HL-60/S4 (cell line): ENCODE measurements at regions not wholly inside any gene's neighbourhood (a gene's known extent, or its start where the extent isn't known, plus 50 kb on each side); places are given as distances from the start of the nearest gene placed in this dataset.
"Not testable (repeated sequence)": the region's sequence is repeated elsewhere in the genome, so short reads cannot be mapped to it uniquely, and the experiment has no call there.

Experiments used
- in situ Hi-C: fragments of 300-500 bp; cut with MboI; formaldehyde crosslinking; loops from 2 replicates; pipeline ENCODE4 v1.14.3; 2022; ENCODE audit warnings: low sequenced_read_pairs

- in situ Hi-C loops, result no loop called here
Measured at GRCh38 chr6:163702736-163703135, 288.2 kb downstream of the QKI start.

- in situ Hi-C loops, result no loop called here
Measured at GRCh38 chr6:163701762-163702161, 287.2 kb downstream of the QKI start.

GRCh38 chr6:163698086-163698485, 283.6 kb downstream of the QKI start:
- in situ Hi-C loops, result no loop called here

- in situ Hi-C loops, result not testable (repeated sequence)
Measured at GRCh38 chr6:163696311-163696710, 281.8 kb downstream of the QKI start.

- in situ Hi-C loops, result no loop called here
Measured at GRCh38 chr6:163695414-163695864, 280.9 kb downstream of the QKI start.

- in situ Hi-C loops, result no loop called here
Measured at GRCh38 chr6:163694988-163695398, 280.5 kb downstream of the QKI start.

GRCh38 chr6:163694072-163694471, 279.6 kb downstream of the QKI start:
- in situ Hi-C loops, result no loop called here

GRCh38 chr6:163691049-163691448, 276.5 kb downstream of the QKI start:
- in situ Hi-C loops, result no loop called here

GRCh38 chr6:163688739-163689362, 274.3 kb downstream of the QKI start:
- in situ Hi-C loops, result no loop called here

GRCh38 chr6:163687075-163687474, 272.6 kb downstream of the QKI start:
- in situ Hi-C loops, result no loop called here

- in situ Hi-C loops, result no loop called here
Measured at GRCh38 chr6:163686301-163686700, 271.8 kb downstream of the QKI start.

- in situ Hi-C loops, result no loop called here
Measured at GRCh38 chr6:163683105-163683622, 268.6 kb downstream of the QKI start.

GRCh38 chr6:163679753-163680152, 265.2 kb downstream of the QKI start:
- in situ Hi-C loops, result no loop called here

- in situ Hi-C loops, result no loop called here
Measured at GRCh38 chr6:163679012-163679660, 264.6 kb downstream of the QKI start.

- in situ Hi-C loops, result no loop called here
Measured at GRCh38 chr6:163675611-163676010, 261.1 kb downstream of the QKI start.

GRCh38 chr6:163672710-163673109, 258.2 kb downstream of the QKI start:
- in situ Hi-C loops, result no loop called here

- in situ Hi-C loops, result no loop called here
Measured at GRCh38 chr6:163671791-163672190, 257.3 kb downstream of the QKI start.

GRCh38 chr6:163671355-163671754, 256.8 kb downstream of the QKI start:
- in situ Hi-C loops, result no loop called here

GRCh38 chr6:163670336-163670735, 255.8 kb downstream of the QKI start:
- in situ Hi-C loops, result no loop called here

- in situ Hi-C loops, result no loop called here
Measured at GRCh38 chr6:163668061-163668426, 253.5 kb downstream of the QKI start.

- in situ Hi-C loops, result no loop called here
Measured at GRCh38 chr6:163667372-163668060, 253.0 kb downstream of the QKI start.

GRCh38 chr6:163665464-163665863, 250.9 kb downstream of the QKI start:
- in situ Hi-C loops, result no loop called here
